ENCODE measurements at regions not wholly inside any gene's neighbourhood (a gene's known extent, or its start where the extent isn't known, plus 50 kb on each side); places are given as distances from the start of the nearest gene placed in this dataset.

DNA sequence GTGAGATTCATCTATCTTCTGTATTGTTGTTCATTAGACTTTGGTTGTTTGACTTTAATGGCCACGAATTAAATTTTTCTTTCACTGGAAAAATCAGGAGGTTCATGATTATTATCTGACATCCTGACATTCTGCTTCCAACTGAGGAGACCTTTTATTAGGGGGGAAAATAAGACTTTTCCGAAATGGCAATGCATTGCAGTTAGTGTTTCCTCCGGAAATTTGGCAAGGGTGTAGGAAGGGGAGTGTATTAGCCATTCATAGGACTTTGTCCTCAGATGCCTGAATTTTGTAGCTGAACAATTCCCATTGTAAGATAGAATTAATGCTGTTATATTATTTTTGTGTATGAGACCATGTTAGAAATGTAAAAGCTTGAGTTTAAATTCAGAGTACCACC, 450.6 kb upstream of the TGFBR2 start:
- Histone ChIP-seq H3K4me3 (replicated peaks in 1 of 3; ENCODE audit: low read depth in 2 of 3, low read length in 3 of 3) (no peak overlapping the region), H2AFZ (ENCODE audit: insufficient read depth, low read depth, low read length, poor library complexity, severe bottlenecking) (no peak overlapping the region), H3K4me1 (ENCODE audit: control insufficient read depth in 1 of 2, insufficient read depth in 2 of 2, low read length in 2 of 2) (peaks cover 3 to 8% of the 10 kb centered on the region in 2 donors), H3K9ac (ENCODE audit: insufficient read depth, low read length, poor library complexity, severe bottlenecking) (no peak overlapping the region), H4K20me1 (ENCODE audit: insufficient read depth, low read length) (no peaks in the 10 kb centered on the region), H3K79me2 (ENCODE audit: insufficient read depth, low read length) (no peaks in the 10 kb centered on the region), H3K27me3 (ENCODE audit: control insufficient read depth in 2 of 2, insufficient read depth in 2 of 2, low read length in 2 of 2) (no peaks in the 10 kb centered on the region), H3K9me3 (replicated peaks in 1 of 2; ENCODE audit: control insufficient read depth in 1 of 2, insufficient read depth in 1 of 2, low read length in 2 of 2) (no peaks in the 10 kb centered on the region), H3K27ac (ENCODE audit: low read depth in 1 of 2, low read length in 2 of 2) (no peak overlapping the region), H3K4me2 (replicated peaks; ENCODE audit: extremely low read depth, low read length, poor library complexity, severe bottlenecking) (no peak overlapping the region), H3K36me3 (replicated peaks in 1 of 2; ENCODE audit: control insufficient read depth in 1 of 2, insufficient read depth in 2 of 2, low read length in 2 of 2) (no peaks in the 10 kb centered on the region)
- intact Hi-C loops (cut with micrococcal nuclease) = no loop called here
- Mint-ChIP-seq H3K4me3 (no peak overlapping the region), H3K27me3 (ENCODE audit: low read depth in 3 of 3) (peaks cover 0 to 2% (median 2%) of the 10 kb centered on the region in 3 donors), H3K4me1 (peaks cover 18% of the 10 kb centered on the region), H3K9me3 (peaks cover 0 to 3% (median 2%) of the 10 kb centered on the region in 7 donors), H3K27ac (no peak overlapping the region), H3K36me3 (no peaks in the 10 kb centered on the region)
- TF ChIP-seq, protein P1, sequence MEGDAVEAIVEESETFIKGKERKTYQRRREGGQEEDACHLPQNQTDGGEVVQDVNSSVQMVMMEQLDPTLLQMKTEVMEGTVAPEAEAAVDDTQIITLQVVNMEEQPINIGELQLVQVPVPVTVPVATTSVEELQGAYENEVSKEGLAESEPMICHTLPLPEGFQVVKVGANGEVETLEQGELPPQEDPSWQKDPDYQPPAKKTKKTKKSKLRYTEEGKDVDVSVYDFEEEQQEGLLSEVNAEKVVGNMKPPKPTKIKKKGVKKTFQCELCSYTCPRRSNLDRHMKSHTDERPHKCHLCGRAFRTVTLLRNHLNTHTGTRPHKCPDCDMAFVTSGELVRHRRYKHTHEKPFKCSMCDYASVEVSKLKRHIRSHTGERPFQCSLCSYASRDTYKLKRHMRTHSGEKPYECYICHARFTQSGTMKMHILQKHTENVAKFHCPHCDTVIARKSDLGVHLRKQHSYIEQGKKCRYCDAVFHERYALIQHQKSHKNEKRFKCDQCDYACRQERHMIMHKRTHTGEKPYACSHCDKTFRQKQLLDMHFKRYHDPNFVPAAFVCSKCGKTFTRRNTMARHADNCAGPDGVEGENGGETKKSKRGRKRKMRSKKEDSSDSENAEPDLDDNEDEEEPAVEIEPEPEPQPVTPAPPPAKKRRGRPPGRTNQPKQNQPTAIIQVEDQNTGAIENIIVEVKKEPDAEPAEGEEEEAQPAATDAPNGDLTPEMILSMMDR (IDR thresholded peaks at IDR 0.05) = no peak
- DNase-seq = no peak
- 73% methylated on average over 2 of the region's 3 CpGs for WGBS (ENCODE audit: insufficient coverage)

DNA sequence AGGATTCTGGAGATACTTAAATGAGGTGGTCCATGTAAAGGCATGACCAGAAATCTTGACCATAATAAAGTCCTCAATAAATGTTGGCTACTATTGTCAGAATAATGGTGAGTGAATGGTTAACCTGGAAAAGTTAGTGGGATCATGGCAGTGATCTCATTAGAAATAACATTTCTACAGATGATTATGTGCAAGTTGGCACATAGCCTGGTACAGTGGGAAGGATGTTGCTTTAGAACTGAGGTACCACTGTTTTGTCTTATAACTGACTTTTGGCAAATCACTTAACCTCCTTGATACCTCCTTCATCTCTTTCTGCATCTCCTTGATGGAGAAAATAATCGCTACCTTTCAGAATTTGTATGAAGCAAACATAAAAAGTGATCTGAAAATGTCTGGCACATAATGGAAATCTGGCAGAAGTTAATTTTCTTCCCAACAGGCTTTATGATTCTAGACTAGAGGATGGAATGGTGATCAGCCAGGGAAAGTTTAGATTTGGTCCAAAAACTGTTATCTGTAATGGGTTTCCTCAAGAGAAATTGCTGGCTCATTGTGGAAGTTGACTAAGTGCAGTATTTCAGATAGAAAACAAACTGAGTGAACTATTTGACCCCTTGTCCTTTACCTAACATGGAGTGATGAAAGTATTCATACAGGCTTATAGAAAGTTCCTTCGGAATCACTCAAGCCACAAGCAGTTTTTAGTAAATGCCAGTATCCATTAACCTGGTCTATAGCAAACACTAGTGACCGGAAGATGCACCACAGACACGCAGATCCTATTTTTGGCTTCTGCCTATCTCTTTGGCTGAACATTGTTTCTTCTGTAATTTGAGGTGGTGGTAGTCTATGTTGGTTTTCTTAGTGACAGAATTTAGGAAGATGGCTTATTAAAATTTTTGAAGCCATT, 449.6 kb upstream of the TGFBR2 start:
- H3K27ac ChIP-seq (ENCODE audit: low read depth in 1 of 2, low read length in 2 of 2) = no peak overlapping the region

More for the DNA sequence above, 449.6 kb upstream of the TGFBR2 start:
- Histone ChIP-seq H3K9me3 (replicated peaks in 1 of 2; ENCODE audit: control insufficient read depth in 1 of 2, insufficient read depth in 1 of 2, low read length in 2 of 2) (no peaks in the 10 kb centered on the region), H3K27me3 (ENCODE audit: control insufficient read depth in 2 of 2, insufficient read depth in 2 of 2, low read length in 2 of 2) (no peaks in the 10 kb centered on the region), H3K4me2 (replicated peaks; ENCODE audit: extremely low read depth, low read length, poor library complexity, severe bottlenecking) (no peak overlapping the region), H2AFZ (ENCODE audit: insufficient read depth, low read depth, low read length, poor library complexity, severe bottlenecking) (no peak overlapping the region), H3K4me3 (replicated peaks in 1 of 3; ENCODE audit: low read depth in 2 of 3, low read length in 3 of 3) (no peak overlapping the region), H3K79me2 (ENCODE audit: insufficient read depth, low read length) (no peaks in the 10 kb centered on the region), H4K20me1 (ENCODE audit: insufficient read depth, low read length) (no peaks in the 10 kb centered on the region), H3K9ac (ENCODE audit: insufficient read depth, low read length, poor library complexity, severe bottlenecking) (no peak overlapping the region), H3K4me1 (ENCODE audit: control insufficient read depth in 1 of 2, insufficient read depth in 2 of 2, low read length in 2 of 2) (peaks cover 11 to 16% of the 10 kb centered on the region in 2 donors), H3K36me3 (replicated peaks in 1 of 2; ENCODE audit: control insufficient read depth in 1 of 2, insufficient read depth in 2 of 2, low read length in 2 of 2) (no peaks in the 10 kb centered on the region)
- Mint-ChIP-seq H3K27me3 (ENCODE audit: low read depth in 3 of 3) (peaks cover 0 to 2% (median 2%) of the 10 kb centered on the region in 3 donors), H3K4me1 (peaks cover 27% of the 10 kb centered on the region), H3K27ac (peak overlapping the region in 1 of 7 donors; percentile 13), H3K4me3 (no peak overlapping the region), H3K9me3 (peaks cover 0 to 3% (median 2%) of the 10 kb centered on the region in 7 donors), H3K36me3 (no peaks in the 10 kb centered on the region)
- TF ChIP-seq, protein P1 (IDR thresholded peaks at IDR 0.05) = no peak
- no CpG with 5 or more reads among the region's 4 CpGs for WGBS (ENCODE audit: insufficient coverage)
- intact Hi-C loops (cut with micrococcal nuclease) = no loop called here
- DNase-seq = peak in 2 of 3 donors; percentile 7 to 35

Data from CD14-positive monocyte (primary cell).